Activated CD8-positive, alpha-beta memory T cell treated with anti-CD3 and anti-CD28 coated beads, Interleukin-2, amount 50 U/mL, for 4 hours (primary cell): ENCODE measurements at regions not wholly inside any gene's neighbourhood (a gene's known extent, or its start where the extent isn't known, plus 50 kb on each side); places are given as distances from the start of the nearest gene placed in this dataset.

ENCODE experiments used
- DNase-seq: peaks from one replicate; pipeline ENCODE4 v3.0.0-alpha.2; 2020

DNA sequence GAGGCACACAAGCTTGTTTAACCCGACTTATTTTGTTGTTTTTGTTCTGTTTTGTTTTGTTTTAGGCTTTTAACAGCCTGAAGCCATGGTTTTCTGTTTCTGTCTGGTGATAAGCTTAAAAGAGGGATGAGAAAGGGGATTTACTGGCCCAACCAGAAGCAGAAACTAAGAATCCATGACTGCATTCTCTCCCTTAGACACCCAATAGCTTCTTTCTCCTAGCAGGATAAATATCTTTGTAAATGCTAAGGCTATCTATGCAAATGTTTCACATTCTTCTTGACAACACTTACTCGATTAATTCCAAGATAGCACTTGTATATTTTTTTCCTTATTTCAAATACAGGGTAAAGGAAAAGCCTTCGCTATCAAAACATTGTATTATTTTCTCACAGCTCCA, 53.7 kb upstream of the SMAD1 start:
- DNase-seq = no peak

DNA sequence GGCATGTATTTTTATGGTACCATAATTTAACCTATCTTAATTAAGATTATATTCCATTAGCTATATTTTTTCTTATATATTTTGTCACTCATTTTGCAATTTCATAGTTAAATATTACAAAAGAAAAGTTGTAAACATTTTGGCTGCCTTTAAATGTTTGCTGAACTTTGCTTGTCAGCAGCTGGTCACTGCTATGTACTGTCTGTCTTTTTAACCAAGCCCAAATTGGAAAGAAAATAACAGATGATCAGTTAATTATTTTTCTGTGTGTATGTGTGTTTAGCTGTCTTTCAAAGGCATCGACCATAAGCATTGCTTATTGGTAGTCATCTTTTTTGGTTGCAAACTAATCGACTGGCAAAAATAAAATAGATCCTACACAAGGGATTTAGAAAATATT, 54.4 kb upstream of the SMAD1 start:
- DNase-seq = no peak

DNA sequence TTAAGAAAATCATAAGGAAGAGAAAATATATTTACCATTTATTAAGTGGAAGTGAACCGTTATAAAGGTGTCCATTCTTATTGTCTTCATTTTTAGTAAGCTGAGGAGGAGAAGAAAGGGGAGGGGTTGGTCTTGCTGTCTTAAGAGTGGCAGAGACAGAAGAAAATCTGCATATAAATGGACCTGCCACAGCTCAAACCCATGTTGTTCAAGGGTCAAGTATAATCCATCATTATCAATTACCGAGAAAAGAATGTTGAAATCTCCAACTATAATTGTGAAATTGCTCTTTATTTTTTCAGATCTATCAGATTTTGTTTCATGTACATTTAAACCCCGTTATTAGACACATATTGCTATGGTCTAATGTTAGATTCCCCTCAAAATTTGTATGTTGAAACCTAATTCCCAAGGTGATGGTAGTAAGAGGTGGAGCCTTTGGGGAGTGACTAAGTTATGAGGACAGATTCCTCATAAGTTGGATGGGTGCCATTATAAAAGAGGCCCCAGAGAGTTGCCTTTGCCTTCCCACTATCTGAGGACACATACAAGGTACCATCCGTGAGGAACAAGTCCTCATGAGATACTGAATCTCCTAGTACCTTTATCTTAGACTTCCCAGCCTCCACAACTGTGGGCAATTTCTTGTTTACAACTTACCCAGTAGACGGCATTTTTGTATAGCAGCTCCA, 58.5 kb upstream of the SMAD1 start:
- no peak for DNase-seq

DNA sequence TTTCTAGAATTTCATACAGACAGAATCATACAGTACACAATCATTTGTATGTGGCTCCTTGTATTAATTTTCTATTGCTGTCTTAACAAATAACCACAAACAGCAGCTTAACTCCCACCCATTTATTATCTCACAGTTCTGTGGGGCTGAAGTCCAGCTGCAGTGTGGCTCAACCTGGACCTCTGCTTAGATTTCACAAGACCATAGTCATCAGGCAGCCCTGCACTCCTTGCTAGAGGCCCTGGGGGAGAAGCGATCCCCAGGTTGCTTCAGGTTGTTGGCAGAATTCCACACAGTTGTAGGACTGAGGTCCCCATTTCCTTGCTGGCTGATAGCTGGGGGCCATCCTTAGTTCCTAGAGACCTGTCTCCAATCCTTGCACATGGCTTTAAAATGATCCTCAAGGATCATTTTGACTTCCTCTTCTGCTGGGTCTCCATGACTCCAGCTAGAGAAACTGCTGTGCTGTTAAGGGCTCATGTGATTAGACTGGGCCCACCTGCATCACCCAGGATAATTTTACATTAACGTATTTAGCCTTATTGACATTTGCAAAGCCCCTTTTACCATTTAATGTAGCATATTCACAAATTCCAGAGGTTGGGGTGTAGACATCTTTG, 60.9 kb upstream of the SMAD1 start:
- no peak for DNase-seq

DNA sequence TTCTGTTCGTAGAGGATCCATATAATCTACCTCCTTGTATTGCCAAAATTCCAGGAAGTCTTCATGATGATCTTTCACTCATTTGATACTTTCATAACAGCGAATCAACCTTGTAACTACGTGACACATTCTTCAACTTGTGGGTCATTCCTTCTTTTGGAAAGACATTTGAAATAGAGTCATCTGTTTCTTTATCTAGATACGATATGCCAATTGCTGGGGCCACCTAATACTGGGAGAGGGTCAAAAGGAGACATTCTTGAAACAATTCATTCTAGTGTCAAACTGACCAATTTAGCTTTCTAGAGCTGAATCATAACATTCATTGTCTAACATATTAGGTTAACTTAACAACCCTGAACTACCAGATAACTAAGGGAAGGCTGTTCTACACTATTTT, 62.9 kb upstream of the SMAD1 start:
- DNase-seq = no peak

DNA sequence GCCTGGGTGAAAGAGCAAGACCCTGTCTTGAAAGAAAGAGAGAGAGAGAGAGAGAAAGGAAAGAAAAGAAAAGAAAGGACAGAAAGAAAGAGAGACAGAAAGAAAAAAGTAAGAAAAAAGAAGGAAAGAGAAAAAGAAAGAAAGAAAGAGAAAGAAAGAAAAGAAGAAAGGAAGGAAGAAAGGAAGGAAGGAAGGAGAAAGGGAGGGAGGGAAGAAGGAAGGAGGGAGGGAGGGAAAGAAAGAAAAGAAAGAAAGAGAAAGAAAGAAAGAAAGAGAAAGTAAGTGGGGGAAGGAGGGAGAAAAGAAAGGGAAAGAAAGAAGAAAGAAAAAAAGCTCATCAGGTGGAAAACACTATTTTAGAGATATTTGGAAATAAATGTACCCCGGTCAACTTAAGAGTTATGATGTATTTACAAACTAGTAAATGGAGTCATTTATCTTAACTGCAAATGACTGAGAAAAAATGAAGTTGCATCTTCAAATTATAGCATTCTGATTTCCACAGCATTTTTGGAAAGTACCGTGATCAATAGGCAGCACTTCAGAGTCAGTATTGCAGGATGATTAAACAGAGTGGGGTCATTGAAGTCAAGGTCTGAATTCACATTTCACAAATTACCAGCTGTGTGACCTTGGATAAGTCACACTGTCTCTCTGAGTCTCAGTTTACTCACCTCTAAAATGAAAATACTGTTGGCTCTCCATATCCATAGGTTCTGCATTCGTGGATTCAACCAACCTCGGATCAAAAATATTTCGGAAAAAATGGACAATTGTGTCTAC, 64.1 kb upstream of the SMAD1 start:
- DNase-seq = no peak

DNA sequence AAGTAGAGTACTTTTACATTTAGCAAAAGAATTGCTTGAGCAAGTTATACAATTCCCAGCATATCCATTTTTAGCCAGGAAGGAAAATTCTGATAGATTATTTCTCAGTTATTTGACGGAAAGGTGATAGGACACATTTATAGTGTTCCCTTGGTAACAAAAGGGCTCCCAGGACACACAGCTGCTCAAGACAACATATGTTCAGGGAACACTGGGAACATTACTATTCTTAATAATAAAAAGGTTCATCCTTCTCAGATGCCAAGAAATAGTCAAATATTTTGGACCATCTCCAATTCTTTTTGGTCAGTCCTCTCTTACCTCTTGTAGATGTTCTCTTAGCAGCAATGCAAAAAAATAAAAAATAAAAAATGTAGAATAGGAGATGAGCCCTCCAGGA, 66.8 kb upstream of the SMAD1 start:
- no peak for DNase-seq

DNA sequence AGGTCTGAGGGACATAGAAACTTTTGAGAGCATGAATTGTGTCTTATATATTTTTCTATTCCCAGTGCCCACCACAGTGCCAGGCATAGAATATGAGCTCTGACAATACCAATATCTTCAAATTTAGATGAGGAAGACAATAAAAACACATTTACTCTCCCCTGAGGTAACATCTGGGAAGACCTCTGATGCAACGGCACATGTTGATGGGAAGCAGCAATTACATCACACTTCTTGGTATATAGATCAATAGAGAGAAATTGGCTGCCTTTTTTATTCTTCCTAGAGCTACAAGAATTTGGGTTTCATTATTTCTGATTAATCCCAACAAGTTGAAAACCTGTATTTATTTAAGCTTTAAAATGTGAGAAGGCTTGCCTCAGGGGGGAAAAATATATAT, 67.4 kb upstream of the SMAD1 start:
- DNase-seq = no peak

DNA sequence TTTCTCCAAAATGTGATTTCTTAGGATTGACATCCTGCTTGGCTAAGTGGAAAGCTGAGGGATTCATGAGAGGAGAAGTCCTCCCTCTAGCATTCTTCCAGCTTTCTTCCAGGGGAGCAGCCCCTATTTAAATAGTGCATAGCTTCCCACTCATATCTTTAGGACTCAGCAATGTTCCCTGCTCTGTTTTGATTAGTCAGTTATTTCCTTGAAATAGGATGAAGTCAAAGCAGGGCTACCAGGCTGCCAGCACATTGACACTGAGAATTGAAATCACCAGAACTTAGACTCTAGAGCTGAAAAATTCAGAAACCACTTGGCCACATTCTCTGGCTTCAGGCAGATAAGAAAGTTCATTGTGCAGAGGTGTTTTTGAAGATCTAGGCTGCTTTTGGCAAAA, 74.7 kb upstream of the SMAD1 start:
- DNase-seq = no peak

DNA sequence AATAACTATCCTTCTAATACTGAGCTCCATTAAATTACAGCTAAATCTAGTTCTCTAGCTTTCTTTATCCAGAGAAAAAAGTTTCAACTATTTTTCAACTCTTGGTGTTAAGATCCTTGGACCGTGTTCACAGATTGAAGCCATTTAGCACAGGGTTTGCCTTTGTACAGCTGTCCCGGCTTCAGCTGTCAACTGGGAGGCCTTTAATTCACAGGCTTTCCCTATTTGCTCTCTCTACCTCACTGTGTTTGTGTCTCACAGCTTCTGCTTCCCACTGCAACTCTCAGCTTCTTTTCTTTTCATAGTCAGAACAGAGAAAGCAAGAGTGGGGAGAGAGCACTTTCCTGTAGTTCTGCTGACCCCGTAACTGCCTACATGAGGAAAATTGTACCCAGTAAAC, 76.9 kb upstream of the SMAD1 start:
- DNase-seq = no peak

DNA sequence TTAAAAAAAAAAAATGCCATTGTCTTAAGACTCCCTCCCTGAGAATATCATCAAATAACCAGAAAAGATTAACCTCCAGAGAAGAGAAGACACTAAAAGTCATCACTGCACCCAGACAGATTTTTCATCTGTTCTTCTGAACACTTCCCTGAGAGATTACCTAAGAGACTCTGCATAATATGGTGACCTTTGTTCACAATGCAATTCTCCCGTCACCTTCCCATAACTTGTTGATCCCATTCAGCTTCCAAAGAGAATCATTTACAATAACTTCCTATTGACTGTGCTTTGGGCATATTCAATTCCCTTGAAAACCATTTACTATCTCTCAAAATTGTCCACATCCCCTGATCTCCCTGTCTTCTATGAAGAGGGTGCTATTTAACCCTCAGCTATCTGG, 85.1 kb upstream of the SMAD1 start:
- DNase-seq = no peak

DNA sequence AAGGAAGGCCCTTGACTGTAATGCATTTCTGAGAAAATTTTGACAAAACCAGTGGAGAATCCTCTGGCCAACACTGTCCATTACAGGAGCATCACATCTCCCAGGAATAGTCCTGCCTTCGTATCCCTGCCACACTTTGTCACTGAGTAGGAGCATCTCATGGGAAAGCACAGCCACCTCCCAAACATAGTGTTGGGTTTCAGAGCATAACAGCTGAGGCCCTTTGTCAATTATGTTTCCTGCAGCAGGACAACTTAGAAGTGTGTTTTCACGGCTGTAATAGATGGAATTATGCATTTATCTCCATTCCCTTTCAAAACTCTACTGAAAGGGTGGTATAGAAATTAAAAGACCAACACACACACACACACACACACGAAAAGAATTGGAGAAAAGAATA, 91.1 kb upstream of the SMAD1 start:
- DNase-seq = no peak

DNA sequence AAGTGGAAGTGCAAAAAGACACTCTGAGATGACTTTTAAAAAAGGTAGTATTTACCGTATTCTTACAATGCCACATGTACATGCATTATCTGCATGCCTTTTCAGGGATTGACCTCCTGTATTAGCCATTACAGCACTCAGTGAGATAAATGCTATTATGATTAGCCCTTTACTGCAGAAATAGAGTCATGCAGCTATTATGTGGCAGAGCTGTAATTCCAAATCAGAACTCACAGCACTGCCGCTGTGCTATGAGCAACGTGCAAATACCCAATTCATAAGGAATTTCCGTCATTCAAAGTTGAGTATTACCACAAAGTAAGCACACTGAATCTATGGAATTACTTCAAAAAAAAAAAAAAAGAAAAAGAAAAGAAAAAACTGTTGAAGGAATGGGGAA, 92.1 kb upstream of the SMAD1 start:
- DNase-seq = no peak

DNA sequence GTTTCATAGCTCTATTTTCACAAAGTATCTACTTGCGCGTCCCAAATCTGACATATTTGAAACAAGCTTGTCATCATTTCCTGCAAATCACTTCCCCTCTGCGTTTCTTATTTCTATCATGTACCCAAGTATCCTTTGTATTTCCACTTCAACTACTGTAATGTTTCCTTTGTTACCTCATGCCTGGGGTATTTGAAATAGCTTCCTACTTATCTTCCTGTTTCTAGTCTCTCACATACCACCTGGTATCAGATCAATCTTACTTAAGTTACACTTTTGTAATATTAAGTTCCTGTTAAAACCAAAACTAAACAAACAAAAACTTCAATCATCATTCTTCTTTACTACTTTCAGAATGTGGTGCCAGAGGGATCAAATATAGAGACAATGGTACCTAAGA, 93.6 kb upstream of the SMAD1 start:
- no peak for DNase-seq

DNA sequence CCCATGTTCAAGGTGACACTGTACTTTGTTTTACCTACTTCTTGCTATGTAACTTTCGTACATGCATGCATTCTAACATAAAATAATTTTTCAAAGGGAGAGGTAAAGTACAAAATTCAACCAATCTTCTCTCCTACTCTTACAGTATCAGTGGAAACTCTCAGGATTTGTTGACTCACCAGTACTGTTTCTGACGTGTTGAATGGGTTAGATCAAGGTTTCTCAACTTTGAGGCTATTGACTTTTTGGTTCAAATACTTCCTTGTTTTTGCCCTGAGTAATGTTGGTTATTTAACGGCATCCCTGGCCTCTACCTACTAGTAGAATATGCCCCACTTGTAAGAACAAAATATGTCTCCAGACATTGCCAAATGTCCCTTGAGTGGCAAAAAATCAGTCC, 94.6 kb upstream of the SMAD1 start:
- no peak for DNase-seq

DNA sequence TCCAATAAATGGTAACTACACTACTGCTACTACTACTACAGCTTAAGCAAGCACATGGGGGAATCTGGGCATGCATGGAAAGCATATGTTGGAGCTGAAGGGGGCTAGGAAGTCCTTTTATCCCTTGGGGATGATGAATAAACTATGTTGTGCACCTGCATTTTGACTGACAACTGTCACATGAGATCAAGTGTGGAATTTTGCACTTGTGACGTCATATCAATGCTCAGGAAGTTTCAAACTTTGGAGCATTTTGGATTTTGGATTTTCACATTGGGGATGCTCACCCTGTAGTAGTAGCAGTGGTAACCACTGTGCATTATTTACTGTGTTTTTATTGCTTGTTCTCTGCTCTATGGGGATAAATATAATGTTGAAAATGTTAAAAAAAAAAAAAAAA, 100.5 kb upstream of the SMAD1 start:
- DNase-seq = no peak

DNA sequence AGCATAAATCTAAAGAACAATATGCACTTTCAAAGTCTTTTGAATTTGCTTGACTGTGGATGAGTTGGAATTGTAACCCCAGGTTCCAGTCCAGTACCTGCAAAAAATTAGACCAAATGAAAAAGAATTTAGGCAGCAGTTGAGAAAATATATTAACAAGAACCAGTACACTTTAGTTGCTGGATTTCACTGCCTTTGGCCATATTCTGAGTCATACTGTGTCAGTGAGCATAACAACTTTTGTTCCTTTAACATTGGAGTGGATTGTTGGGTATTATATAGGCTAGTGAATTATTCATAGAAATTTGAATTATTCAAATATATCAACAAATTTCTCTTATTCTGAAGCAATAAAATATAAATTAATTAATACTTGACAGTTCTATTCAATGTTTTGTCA, 101.5 kb upstream of the SMAD1 start:
- DNase-seq = no peak

DNA sequence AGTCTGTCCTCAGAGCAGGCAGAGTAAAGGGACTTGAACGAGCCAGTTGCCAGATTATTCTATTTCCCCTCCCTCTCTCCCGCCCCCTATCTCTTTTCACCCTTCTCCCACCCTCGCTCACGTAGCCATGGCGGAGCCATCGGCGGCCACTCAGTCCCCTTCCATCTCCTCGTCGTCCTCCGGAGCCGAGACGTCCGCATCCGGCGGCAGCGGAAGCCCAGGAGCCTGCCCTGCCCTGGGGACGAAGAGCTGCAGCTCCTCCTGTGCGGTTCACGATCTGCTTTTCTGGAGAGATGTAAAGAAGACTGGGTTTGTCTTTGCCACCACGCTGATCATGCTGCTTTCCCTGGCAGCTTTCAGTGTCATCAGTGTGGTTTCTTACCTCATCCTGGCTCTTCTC, 106.2 kb upstream of the SMAD1 start:
- no peak for DNase-seq

DNA sequence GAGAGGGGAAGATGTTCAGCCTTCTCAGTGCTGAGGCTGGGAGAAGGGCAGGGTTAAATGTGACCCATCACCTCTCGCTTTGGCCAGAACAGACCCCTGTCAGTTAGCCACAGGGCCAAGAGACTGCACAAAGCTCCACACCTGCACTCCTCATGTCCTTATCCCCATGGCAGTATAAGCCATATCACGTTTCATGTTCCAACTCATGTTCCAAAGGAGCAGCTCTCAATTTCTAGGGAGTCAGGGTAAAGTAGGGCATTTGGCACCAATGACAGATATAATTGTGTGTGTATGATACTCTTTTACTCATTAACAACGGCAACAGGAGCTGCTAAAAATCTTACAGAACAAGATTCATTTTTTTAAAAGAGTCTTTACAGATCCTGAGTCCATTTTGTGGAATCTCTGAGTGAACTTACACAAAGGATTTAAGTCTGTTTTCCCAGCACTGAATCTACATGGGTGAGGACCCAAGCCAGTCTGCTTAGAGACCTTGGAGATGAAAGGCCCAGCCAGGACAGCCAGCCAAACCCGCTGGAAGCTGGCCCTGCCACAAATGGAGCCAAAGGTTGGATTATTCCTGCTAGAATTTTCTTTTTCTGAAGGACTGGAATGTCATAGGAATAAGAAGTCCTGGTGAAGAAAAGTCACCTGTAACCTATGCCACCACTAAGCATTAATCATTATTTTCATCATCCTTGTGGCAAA, 129.1 kb upstream of the SMAD1 start:
- DNase-seq = no peak

DNA sequence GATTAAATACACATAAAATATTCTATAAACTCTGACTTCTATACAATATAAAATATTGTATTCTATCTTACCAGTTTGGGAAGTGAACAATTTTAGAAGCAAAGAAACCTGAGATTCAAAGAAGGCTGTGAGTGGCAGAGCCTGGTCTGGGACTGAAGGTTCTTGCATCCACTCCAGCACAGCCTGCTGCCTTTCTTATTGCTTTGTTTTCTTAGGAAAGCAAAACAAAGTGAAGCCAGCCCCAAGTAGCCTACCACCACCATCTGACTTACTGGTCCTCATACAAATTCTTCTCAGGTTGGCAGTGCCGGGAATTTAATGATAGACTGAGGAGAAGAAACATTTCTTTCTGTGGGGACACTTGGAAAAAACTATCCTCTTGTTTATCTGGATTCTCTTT, 129.7 kb upstream of the SMAD1 start:
- DNase-seq = no peak

DNA sequence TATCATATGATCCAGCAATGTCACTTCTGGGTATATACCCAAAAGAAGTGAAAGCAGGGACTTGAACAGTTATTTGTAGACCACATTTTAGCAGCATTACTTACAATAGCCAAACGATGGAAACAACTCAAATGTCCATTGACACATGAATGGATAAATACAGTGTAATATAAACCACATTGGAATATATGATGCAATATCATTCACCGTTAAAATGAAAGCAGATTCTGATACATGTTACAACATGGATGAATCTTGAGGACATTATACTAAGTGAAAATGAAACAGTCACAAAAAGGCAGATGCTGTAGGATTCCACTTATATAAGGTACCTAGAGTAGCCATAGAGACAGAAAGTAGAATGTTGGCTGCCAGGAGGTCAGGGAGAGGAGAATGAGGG, 130.5 kb upstream of the SMAD1 start:
- no peak for DNase-seq

DNA sequence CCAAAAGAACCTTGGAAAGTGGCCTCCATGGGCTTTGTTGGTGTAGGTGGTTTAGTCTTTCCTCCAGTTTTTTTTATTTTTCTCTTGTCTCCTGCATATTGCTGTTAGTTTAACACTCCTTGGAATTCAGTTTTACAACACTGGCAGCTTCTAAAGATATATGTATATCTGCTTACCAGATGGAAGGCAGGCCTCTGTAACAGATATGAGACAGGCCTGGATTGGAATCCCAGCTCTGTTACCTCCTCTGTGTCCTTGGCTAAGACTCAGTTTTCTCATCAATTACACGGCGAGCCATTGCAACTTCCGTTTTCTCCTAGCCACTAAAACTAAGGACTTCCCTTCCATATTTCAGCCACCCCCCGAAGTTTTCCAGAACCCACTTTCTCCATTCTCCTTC, 133.4 kb upstream of the SMAD1 start:
- no peak for DNase-seq

DNA sequence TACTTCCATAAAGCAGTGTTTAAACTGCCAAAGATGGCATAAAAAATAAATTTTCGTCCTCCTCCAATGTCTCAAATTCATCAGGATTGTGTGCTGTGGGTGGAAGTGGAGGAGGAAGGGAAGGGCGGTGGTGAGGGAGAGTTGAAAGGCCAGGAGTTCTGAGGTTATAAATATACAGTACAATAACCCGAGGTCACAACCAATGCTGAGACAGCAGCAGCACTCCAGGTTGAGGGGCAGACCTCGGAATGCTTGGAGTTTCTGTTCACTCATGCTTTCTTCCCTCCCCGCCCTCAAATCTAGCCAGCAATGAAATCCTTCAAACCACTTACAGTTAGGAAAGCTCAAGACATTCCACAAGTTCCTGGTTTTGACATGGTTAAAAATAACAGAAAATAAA, 134.0 kb upstream of the SMAD1 start:
- DNase-seq = no peak

DNA sequence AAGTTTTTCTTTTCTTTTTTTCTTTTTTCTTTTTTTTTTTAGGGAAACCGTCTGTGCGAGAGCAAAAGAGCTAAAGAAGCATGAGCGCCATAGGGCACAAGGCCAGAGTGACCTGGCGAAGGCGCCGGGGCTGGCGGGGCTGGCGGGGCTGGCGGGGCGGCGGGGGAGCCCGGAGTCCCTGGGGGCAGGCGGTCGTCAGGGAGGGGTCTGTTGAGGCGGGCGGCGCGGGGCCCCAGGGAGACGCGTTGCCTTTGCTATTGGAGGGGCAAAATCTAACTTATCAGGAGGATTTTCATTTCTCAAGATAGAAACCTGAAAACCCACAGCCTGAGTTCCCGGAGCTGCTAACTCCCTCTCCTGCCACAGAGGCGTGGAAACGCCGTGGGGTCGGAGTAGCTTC, 135.6 kb upstream of the SMAD1 start:
- DNase-seq = no peak
